ENCODE measurements at regions not wholly inside any gene's neighbourhood (a gene's known extent, or its start where the extent isn't known, plus 50 kb on each side); places are given as distances from the start of the nearest gene placed in this dataset.

GRCh38 chr18:55762424-55762823 lies 174.4 kb upstream of the TCF4 start:
- no peak overlapping the region for H3K4me3 ChIP-seq
- no peaks in the 10 kb centered on the region for H3K27me3 ChIP-seq
- no peaks in the 10 kb centered on the region for H3K36me3 ChIP-seq
- intact Hi-C loops (cut with DNase I), result no loop called here
- DNase-seq, result no peak
- 92 to 98% (median 95%) methylated on average over 3 of the region's 3 CpGs for WGBS, 3 donors
- no peak overlapping the region for H3K27ac ChIP-seq
- no peaks in the 10 kb centered on the region for H3K4me1 ChIP-seq (ENCODE audit: insufficient read depth)
- TF ChIP-seq POLR2A (IDR thresholded peaks at IDR 0.05) (no peak), EP300 (IDR thresholded peaks at IDR 0.05) (no peak)
- TF ChIP-seq, protein P1, sequence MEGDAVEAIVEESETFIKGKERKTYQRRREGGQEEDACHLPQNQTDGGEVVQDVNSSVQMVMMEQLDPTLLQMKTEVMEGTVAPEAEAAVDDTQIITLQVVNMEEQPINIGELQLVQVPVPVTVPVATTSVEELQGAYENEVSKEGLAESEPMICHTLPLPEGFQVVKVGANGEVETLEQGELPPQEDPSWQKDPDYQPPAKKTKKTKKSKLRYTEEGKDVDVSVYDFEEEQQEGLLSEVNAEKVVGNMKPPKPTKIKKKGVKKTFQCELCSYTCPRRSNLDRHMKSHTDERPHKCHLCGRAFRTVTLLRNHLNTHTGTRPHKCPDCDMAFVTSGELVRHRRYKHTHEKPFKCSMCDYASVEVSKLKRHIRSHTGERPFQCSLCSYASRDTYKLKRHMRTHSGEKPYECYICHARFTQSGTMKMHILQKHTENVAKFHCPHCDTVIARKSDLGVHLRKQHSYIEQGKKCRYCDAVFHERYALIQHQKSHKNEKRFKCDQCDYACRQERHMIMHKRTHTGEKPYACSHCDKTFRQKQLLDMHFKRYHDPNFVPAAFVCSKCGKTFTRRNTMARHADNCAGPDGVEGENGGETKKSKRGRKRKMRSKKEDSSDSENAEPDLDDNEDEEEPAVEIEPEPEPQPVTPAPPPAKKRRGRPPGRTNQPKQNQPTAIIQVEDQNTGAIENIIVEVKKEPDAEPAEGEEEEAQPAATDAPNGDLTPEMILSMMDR (IDR thresholded peaks at IDR 0.05), result no peak
- H3K9me3 ChIP-seq, result no peaks in the 10 kb centered on the region

GRCh38 chr18:55753643-55754263 lies 165.8 kb upstream of the TCF4 start:
- TF ChIP-seq EP300 (IDR thresholded peaks at IDR 0.05) (no peak), POLR2A (IDR thresholded peaks at IDR 0.05) (no peak)
- TF ChIP-seq, protein P1 (IDR thresholded peaks at IDR 0.05), result no peak
- intact Hi-C loops (cut with DNase I), result no loop called here
- no peaks in the 10 kb centered on the region for H3K4me1 ChIP-seq (ENCODE audit: insufficient read depth)
- no peak for DNase-seq
- H3K27me3 ChIP-seq, result no peaks in the 10 kb centered on the region
- H3K36me3 ChIP-seq, result no peaks in the 10 kb centered on the region
- no peak overlapping the region for H3K27ac ChIP-seq
- no peaks in the 10 kb centered on the region for H3K9me3 ChIP-seq
- WGBS, 3 donors, result 65 to 68% (median 66%) methylated on average over 4 of the region's 4 CpGs
- H3K4me3 ChIP-seq, result no peak overlapping the region

GRCh38 chr18:55751476-55751875 lies 163.5 kb upstream of the TCF4 start:
- H3K27ac ChIP-seq, result no peak overlapping the region
- no peak for DNase-seq
- no peaks in the 10 kb centered on the region for H3K9me3 ChIP-seq
- whole genome bisulfite sequencing, 3 donors, result 93 to 95% (median 95%) methylated on average over 4 of the region's 4 CpGs
- TF ChIP-seq EP300 (IDR thresholded peaks at IDR 0.05) (no peak), POLR2A (IDR thresholded peaks at IDR 0.05) (no peak)
- TF ChIP-seq, protein P1 (IDR thresholded peaks at IDR 0.05), result no peak
- intact Hi-C loops (cut with DNase I), result no loop called here
- no peaks in the 10 kb centered on the region for H3K27me3 ChIP-seq
- no peak overlapping the region for H3K4me3 ChIP-seq
- no peaks in the 10 kb centered on the region for H3K4me1 ChIP-seq (ENCODE audit: insufficient read depth)
- no peaks in the 10 kb centered on the region for H3K36me3 ChIP-seq

DNA sequence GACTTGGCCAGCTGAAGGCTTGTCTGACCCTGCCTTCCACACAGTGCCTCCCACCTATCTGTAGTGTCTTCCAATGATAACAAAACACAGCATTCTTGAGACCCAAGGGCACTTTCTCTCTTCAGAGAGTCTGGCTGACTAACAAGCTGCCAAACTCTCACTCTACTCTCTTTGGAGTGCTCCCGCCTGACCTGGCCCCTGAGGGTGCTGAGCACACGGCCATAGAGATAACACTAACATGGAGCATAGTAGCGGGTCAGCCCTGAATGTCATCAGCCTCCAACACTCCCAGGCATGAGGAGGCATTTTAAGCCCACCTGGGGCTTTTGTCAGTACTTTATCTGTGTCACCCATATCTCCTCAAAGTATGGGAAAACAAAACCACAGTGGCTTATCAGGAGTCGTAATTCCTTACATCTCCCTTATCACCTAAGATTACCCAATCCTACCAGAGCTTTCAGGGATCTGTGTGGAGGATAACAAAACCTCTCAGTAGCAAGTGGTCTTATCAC lies 160.3 kb upstream of the TCF4 start:
- H3K27ac ChIP-seq, result no peak overlapping the region
- no peak for TF ChIP-seq EP300 (IDR thresholded peaks at IDR 0.05)
- TF ChIP-seq, protein P1 (IDR thresholded peaks at IDR 0.05), result no peak
- TF ChIP-seq POLR2A (IDR thresholded peaks at IDR 0.05), result no peak
- 72 to 77% (median 76%) methylated on average over 4 of the region's 4 CpGs for WGBS, 3 donors
- no peaks in the 10 kb centered on the region for H3K4me1 ChIP-seq (ENCODE audit: insufficient read depth)
- intact Hi-C loops (cut with DNase I), result no loop called here
- DNase-seq, result no peak
- no peak overlapping the region for H3K4me3 ChIP-seq
- H3K27me3 ChIP-seq, result no peaks in the 10 kb centered on the region
- H3K36me3 ChIP-seq, result no peaks in the 10 kb centered on the region
- H3K9me3 ChIP-seq, result no peaks in the 10 kb centered on the region

All from ovary (tissue), 7 donors.